ENCODE measurements at regions not wholly inside any gene's neighbourhood (a gene's known extent, or its start where the extent isn't known, plus 50 kb on each side); places are given as distances from the start of the nearest gene placed in this dataset.

- H3K4me3 Mint-ChIP-seq, result no peak overlapping the region
- H3K36me3 Mint-ChIP-seq, result no peaks in the 10 kb centered on the region
- CTCF ChIA-PET, result no interaction called here
- no peak overlapping the region for H3K27ac Mint-ChIP-seq
- no peak for ATAC-seq
- no peaks in the 10 kb centered on the region for H3K27me3 Mint-ChIP-seq
- no peak for DNase-seq
- no peaks in the 10 kb centered on the region for H3K9me3 Mint-ChIP-seq (ENCODE audit: low read depth)
- peaks cover 29% of the 10 kb centered on the region for H3K4me1 Mint-ChIP-seq
Observed at GRCh38 chr3:189566550-189567130, 64.5 kb upstream of the TP63 start.

- Mint-ChIP-seq H3K27me3 (no peaks in the 10 kb centered on the region), H3K4me1 (peaks cover 32% of the 10 kb centered on the region), H3K4me3 (no peak overlapping the region), H3K36me3 (no peaks in the 10 kb centered on the region), H3K9me3 (ENCODE audit: low read depth) (no peaks in the 10 kb centered on the region), H3K27ac (no peak overlapping the region)
- no peak for DNase-seq
- ATAC-seq, result no peak
- CTCF ChIA-PET, result no interaction called here
Observed at GRCh38 chr3:189567322-189567721, 63.9 kb upstream of the TP63 start.

- no peak overlapping the region for H3K27ac Mint-ChIP-seq
- H3K27me3 Mint-ChIP-seq, result no peaks in the 10 kb centered on the region
- peaks cover 32% of the 10 kb centered on the region for H3K4me1 Mint-ChIP-seq
- ATAC-seq (no peak), DNase-seq (no peak)
- H3K4me3 Mint-ChIP-seq, result no peak overlapping the region
- H3K36me3 Mint-ChIP-seq, result no peaks in the 10 kb centered on the region
- CTCF ChIA-PET, result no interaction called here
- H3K9me3 Mint-ChIP-seq (ENCODE audit: low read depth), result no peaks in the 10 kb centered on the region
Observed at GRCh38 chr3:189567766-189568420, 63.3 kb upstream of the TP63 start.

DNA sequence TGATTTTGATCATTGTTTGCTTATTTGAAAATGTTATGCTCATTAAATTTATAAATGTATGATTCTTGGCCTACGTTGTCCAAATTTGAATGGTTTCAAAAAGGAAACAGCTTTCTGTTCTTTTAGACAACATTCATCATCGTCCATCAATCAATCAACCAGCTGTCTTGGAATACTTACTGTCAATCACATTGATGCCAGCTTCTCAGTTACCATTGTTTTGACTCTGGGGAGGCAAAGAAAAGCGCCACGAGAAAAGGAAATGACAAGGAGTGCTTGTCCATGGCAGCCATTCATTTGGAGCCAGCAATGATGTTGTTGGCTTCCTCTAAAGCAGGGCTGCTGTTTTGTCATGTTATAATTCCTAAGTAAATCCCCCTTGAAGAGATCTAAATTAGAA lies 62.2 kb upstream of the TP63 start:
- H3K36me3 Mint-ChIP-seq, result no peaks in the 10 kb centered on the region
- CTCF ChIA-PET, result interaction anchor here (1.5 kb wide), 1 partner anchor 244 kb away, joined by 4 read pairs; no protein-coding TSS in a partner anchor
- DNase-seq (no peak), ATAC-seq (no peak)
- H3K4me1 Mint-ChIP-seq, result peaks cover 31% of the 10 kb centered on the region
- H3K27me3 Mint-ChIP-seq, result no peaks in the 10 kb centered on the region
- no peak overlapping the region for H3K4me3 Mint-ChIP-seq
- no peaks in the 10 kb centered on the region for H3K9me3 Mint-ChIP-seq (ENCODE audit: low read depth)
- no peak overlapping the region for H3K27ac Mint-ChIP-seq

DNA sequence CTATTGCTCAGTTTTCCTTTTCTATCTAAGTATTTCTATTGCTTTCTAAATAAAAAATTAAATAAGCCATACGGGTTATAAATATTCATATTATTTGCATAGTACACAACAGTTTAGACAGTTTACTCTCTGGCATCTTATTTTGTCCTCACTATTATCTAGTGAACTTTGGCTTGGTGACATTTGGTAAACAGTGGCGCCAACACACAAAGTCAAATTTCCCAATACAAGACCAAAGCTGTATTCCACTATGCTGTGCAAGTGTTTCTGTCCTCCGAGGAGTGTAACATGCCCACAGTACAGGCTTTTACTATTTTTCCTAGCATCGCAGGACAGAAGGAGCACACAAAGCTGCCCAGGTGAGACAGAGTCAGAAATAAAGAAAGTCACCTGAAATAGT lies 61.7 kb upstream of the TP63 start:
- Mint-ChIP-seq H3K4me1 (peaks cover 26% of the 10 kb centered on the region), H3K9me3 (ENCODE audit: low read depth) (no peaks in the 10 kb centered on the region), H3K27me3 (no peaks in the 10 kb centered on the region), H3K27ac (no peak overlapping the region), H3K36me3 (no peaks in the 10 kb centered on the region), H3K4me3 (no peak overlapping the region)
- no peak for ATAC-seq
- CTCF ChIA-PET, result interaction anchor here (1.5 kb wide), 1 partner anchor 245 kb away, joined by 4 read pairs; no protein-coding TSS in a partner anchor
- DNase-seq, result no peak

- CTCF ChIA-PET, result no interaction called here
- no peak overlapping the region for H3K4me3 Mint-ChIP-seq
- H3K4me1 Mint-ChIP-seq, result peaks cover 21% of the 10 kb centered on the region
- no peaks in the 10 kb centered on the region for H3K9me3 Mint-ChIP-seq (ENCODE audit: low read depth)
- ATAC-seq (peak; percentile 80), DNase-seq (no peak)
- peaks cover 2% of the 10 kb centered on the region for H3K36me3 Mint-ChIP-seq
- H3K27me3 Mint-ChIP-seq, result no peaks in the 10 kb centered on the region
- peak overlapping the region; percentile 4 for H3K27ac Mint-ChIP-seq
Observed at GRCh38 chr3:189570916-189571315, 60.3 kb upstream of the TP63 start.

GRCh38 chr3:189572249-189572648 lies 58.9 kb upstream of the TP63 start:
- H3K36me3 Mint-ChIP-seq, result peaks cover 2% of the 10 kb centered on the region
- no peaks in the 10 kb centered on the region for H3K9me3 Mint-ChIP-seq (ENCODE audit: low read depth)
- DNase-seq (no peak), ATAC-seq (no peak)
- no peak overlapping the region for H3K27ac Mint-ChIP-seq
- H3K4me3 Mint-ChIP-seq, result no peak overlapping the region
- H3K4me1 Mint-ChIP-seq, result peaks cover 21% of the 10 kb centered on the region
- no peaks in the 10 kb centered on the region for H3K27me3 Mint-ChIP-seq
- CTCF ChIA-PET, result no interaction called here

DNA sequence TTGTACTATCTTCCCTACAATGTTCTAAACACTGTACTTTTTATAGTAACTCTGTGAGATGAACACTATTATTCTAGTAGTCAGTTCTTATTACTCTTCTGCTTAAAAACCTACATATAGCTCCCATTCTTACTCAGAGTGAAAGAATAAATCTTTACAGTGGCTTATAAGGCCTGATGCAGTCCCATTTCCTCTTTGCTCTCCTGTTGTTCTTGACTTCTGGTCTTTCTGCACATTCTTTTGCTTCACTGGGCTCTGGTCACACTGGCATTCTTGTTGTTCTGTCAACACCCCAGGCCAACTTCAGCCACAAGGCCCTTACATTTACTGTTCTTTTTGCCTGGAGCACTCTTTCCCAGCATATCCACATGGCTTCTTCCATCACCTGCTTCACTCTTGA lies 58.2 kb upstream of the TP63 start:
- Mint-ChIP-seq H3K9me3 (ENCODE audit: low read depth) (peaks cover 3% of the 10 kb centered on the region), H3K27me3 (no peaks in the 10 kb centered on the region), H3K4me3 (no peak overlapping the region), H3K27ac (no peak overlapping the region), H3K4me1 (peaks cover 23% of the 10 kb centered on the region), H3K36me3 (peaks cover 4% of the 10 kb centered on the region)
- CTCF ChIA-PET, result interaction anchor here (1.7 kb wide), 1 partner anchor 10 kb away, joined by 5 read pairs; no protein-coding TSS in a partner anchor
- no peak for ATAC-seq
- no peak for DNase-seq

DNA sequence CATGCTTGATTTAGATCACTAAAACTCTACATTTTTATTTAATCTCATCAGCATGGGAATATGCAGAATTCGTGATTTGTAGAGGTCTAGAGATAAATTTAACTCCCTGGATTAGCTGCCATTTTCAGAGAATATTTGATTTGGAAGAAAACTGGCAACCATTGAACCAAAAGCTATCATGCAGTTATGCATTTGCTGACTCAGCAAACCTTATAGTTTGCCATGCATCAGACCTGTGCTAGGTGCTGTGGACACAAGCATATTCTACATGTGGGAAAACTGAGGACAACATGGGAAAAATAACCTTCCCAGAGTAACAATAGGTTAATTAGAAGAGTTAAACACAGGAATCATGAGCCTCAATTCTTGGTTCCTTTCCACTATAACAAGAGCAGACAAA lies 54.7 kb upstream of the TP63 start:
- peaks cover 3% of the 10 kb centered on the region for H3K9me3 Mint-ChIP-seq (ENCODE audit: low read depth)
- H3K27ac Mint-ChIP-seq, result no peak overlapping the region
- peaks cover 4% of the 10 kb centered on the region for H3K36me3 Mint-ChIP-seq
- DNase-seq (no peak), ATAC-seq (no peak)
- no peaks in the 10 kb centered on the region for H3K27me3 Mint-ChIP-seq
- H3K4me3 Mint-ChIP-seq, result no peak overlapping the region
- CTCF ChIA-PET, result no interaction called here
- H3K4me1 Mint-ChIP-seq, result peaks cover 12% of the 10 kb centered on the region

- Mint-ChIP-seq H3K27ac (no peak overlapping the region), H3K36me3 (peaks cover 4% of the 10 kb centered on the region), H3K27me3 (no peaks in the 10 kb centered on the region), H3K9me3 (ENCODE audit: low read depth) (peaks cover 3% of the 10 kb centered on the region), H3K4me3 (no peak overlapping the region), H3K4me1 (peaks cover 9% of the 10 kb centered on the region)
- DNase-seq, result no peak
- CTCF ChIA-PET, result no interaction called here
- no peak for ATAC-seq
Observed at GRCh38 chr3:189577050-189577951, 53.9 kb upstream of the TP63 start.

GRCh38 chr3:189580190-189580589 lies 51.0 kb upstream of the TP63 start:
- no peak for ATAC-seq
- peaks cover 4% of the 10 kb centered on the region for H3K36me3 Mint-ChIP-seq
- CTCF ChIA-PET, result no interaction called here
- no peak for DNase-seq
- peaks cover 3% of the 10 kb centered on the region for H3K9me3 Mint-ChIP-seq (ENCODE audit: low read depth)
- H3K27me3 Mint-ChIP-seq, result no peaks in the 10 kb centered on the region
- H3K4me1 Mint-ChIP-seq, result peaks cover 2% of the 10 kb centered on the region
- H3K4me3 Mint-ChIP-seq, result no peak overlapping the region
- H3K27ac Mint-ChIP-seq, result no peak overlapping the region
